WTC11 (cell line): ENCODE measurements at regions not wholly inside any gene's neighbourhood (a gene's known extent, or its start where the extent isn't known, plus 50 kb on each side); places are given as distances from the start of the nearest gene placed in this dataset.

ENCODE experiments used
- FOXK1 ChIP-seq: sonication (generic); formaldehyde crosslinking; IDR thresholded peaks from 2 replicates; pipeline ENCODE4 v1.8.0; 2022; ENCODE audit warnings: mild to moderate bottlenecking, moderate library complexity, missing genetic modification reagents
- JUN ChIP-seq: sonication (generic); formaldehyde crosslinking; IDR thresholded peaks from 2 replicates; pipeline ENCODE4 v1.8.0; 2023; ENCODE audit warnings: mild to moderate bottlenecking, missing genetic modification reagents
- TF ChIP-seq, protein P1 (sequence below): fragments of 200-600 bp; IDR thresholded peaks from 2 replicates; pipeline ENCODE4 v1.8.0; 2022; ENCODE audit warnings: antibody characterized with exemption
- TF ChIP-seq, protein P2 (sequence below): sonication (generic); formaldehyde crosslinking; conservative IDR thresholded peaks from 2 replicates; pipeline ENCODE4 v1.8.1; 2023; ENCODE audit warnings: mild to moderate bottlenecking, low read depth, missing genetic modification reagents, moderate library complexity
- TF ChIP-seq, protein P3 (sequence below): sonication (generic); formaldehyde crosslinking; IDR thresholded peaks from 2 replicates; pipeline ENCODE4 v1.8.1; 2023; ENCODE audit warnings: mild to moderate bottlenecking, missing genetic modification reagents, moderate library complexity
- TF ChIP-seq, protein P4 (sequence below): sonication (generic); formaldehyde crosslinking; IDR thresholded peaks from 2 replicates; pipeline ENCODE4 v1.8.0; 2022; ENCODE audit warnings: missing genetic modification reagents
- TF ChIP-seq, protein P5 (sequence below): sonication (generic); formaldehyde crosslinking; IDR thresholded peaks from 2 replicates; pipeline ENCODE4 v1.8.0; 2022; ENCODE audit warnings: mild to moderate bottlenecking, missing genetic modification reagents

DNA sequence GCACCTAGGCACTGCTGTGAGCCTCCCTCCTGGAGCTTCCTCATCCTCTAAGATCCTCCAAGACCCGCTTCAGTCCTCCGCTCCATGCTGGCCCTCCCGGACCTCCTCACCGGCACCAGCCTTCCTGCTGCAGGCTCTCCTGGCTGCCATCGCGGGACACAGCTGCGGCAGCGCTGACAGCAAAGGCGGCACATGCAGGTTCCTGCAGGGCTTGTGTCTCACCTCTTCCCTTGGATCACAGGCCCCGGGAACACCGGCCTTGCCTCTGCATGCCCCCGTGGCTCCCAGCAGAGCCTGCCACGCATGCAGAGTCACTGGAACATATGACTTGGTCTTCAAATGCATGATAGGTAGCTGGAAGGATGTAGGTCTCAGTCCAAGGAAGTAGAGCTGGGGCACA is 67.2 kb downstream of the PTGR3 start:
- TF ChIP-seq JUN (CRISPR knock-in tag) (no peak), FOXK1 (CRISPR knock-in tag) (no peak)
- TF ChIP-seq, protein P1, sequence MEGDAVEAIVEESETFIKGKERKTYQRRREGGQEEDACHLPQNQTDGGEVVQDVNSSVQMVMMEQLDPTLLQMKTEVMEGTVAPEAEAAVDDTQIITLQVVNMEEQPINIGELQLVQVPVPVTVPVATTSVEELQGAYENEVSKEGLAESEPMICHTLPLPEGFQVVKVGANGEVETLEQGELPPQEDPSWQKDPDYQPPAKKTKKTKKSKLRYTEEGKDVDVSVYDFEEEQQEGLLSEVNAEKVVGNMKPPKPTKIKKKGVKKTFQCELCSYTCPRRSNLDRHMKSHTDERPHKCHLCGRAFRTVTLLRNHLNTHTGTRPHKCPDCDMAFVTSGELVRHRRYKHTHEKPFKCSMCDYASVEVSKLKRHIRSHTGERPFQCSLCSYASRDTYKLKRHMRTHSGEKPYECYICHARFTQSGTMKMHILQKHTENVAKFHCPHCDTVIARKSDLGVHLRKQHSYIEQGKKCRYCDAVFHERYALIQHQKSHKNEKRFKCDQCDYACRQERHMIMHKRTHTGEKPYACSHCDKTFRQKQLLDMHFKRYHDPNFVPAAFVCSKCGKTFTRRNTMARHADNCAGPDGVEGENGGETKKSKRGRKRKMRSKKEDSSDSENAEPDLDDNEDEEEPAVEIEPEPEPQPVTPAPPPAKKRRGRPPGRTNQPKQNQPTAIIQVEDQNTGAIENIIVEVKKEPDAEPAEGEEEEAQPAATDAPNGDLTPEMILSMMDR, result no peak
- TF ChIP-seq, protein P2, sequence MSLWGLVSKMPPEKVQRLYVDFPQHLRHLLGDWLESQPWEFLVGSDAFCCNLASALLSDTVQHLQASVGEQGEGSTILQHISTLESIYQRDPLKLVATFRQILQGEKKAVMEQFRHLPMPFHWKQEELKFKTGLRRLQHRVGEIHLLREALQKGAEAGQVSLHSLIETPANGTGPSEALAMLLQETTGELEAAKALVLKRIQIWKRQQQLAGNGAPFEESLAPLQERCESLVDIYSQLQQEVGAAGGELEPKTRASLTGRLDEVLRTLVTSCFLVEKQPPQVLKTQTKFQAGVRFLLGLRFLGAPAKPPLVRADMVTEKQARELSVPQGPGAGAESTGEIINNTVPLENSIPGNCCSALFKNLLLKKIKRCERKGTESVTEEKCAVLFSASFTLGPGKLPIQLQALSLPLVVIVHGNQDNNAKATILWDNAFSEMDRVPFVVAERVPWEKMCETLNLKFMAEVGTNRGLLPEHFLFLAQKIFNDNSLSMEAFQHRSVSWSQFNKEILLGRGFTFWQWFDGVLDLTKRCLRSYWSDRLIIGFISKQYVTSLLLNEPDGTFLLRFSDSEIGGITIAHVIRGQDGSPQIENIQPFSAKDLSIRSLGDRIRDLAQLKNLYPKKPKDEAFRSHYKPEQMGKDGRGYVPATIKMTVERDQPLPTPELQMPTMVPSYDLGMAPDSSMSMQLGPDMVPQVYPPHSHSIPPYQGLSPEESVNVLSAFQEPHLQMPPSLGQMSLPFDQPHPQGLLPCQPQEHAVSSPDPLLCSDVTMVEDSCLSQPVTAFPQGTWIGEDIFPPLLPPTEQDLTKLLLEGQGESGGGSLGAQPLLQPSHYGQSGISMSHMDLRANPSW (CRISPR knock-in tag), result no peak
- TF ChIP-seq, protein P3, sequence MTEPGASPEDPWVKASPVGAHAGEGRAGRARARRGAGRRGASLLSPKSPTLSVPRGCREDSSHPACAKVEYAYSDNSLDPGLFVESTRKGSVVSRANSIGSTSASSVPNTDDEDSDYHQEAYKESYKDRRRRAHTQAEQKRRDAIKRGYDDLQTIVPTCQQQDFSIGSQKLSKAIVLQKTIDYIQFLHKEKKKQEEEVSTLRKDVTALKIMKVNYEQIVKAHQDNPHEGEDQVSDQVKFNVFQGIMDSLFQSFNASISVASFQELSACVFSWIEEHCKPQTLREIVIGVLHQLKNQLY (CRISPR knock-in tag), result no peak
- TF ChIP-seq, protein P4, sequence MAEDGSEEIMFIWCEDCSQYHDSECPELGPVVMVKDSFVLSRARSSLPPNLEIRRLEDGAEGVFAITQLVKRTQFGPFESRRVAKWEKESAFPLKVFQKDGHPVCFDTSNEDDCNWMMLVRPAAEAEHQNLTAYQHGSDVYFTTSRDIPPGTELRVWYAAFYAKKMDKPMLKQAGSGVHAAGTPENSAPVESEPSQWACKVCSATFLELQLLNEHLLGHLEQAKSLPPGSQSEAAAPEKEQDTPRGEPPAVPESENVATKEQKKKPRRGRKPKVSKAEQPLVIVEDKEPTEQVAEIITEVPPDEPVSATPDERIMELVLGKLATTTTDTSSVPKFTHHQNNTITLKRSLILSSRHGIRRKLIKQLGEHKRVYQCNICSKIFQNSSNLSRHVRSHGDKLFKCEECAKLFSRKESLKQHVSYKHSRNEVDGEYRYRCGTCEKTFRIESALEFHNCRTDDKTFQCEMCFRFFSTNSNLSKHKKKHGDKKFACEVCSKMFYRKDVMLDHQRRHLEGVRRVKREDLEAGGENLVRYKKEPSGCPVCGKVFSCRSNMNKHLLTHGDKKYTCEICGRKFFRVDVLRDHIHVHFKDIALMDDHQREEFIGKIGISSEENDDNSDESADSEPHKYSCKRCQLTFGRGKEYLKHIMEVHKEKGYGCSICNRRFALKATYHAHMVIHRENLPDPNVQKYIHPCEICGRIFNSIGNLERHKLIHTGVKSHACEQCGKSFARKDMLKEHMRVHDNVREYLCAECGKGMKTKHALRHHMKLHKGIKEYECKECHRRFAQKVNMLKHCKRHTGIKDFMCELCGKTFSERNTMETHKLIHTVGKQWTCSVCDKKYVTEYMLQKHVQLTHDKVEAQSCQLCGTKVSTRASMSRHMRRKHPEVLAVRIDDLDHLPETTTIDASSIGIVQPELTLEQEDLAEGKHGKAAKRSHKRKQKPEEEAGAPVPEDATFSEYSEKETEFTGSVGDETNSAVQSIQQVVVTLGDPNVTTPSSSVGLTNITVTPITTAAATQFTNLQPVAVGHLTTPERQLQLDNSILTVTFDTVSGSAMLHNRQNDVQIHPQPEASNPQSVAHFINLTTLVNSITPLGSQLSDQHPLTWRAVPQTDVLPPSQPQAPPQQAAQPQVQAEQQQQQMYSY (CRISPR knock-in tag), result no peak
- TF ChIP-seq, protein P5, sequence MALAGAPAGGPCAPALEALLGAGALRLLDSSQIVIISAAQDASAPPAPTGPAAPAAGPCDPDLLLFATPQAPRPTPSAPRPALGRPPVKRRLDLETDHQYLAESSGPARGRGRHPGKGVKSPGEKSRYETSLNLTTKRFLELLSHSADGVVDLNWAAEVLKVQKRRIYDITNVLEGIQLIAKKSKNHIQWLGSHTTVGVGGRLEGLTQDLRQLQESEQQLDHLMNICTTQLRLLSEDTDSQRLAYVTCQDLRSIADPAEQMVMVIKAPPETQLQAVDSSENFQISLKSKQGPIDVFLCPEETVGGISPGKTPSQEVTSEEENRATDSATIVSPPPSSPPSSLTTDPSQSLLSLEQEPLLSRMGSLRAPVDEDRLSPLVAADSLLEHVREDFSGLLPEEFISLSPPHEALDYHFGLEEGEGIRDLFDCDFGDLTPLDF, result no peak
